ENCODE measurements at regions not wholly inside any gene's neighbourhood (a gene's known extent, or its start where the extent isn't known, plus 50 kb on each side); places are given as distances from the start of the nearest gene placed in this dataset.

DNA sequence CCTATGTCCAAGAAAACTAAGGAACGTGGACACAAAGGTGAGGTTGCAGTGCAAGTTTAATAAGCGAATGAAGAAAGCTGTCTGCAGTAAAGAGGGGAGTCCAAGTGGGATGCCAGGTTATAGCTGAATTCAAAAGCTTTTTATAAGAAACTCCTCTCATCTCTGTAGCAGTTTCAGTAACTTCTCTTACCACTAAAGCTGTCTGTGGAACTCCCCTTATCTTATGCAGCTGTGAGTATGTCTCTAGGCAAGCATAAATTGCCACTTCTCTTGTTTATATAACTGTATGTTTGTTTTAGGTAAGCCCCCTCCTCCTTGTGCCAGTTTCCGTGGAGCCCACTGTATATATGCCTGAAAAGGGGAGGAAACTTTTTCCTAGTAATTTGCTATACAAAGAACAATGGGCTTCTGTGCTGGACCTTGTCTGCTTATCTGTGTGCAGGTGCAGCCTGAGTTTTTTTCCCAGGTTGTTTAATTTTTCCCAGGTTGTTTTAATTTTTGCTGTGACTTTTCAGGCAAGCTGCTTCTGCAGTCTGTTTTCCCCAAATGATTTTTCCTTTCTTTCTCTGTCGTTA, 875.1 kb upstream of the EPHA6 start:
- TF ChIP-seq ZNF274 (IDR thresholded peaks at IDR 0.05; ENCODE audit: low read depth, low read length) (no peak), YY1 (IDR thresholded peaks at IDR 0.05; ENCODE audit: insufficient read depth, insufficient read length) (no peak)
